Endothelial cell (in vitro differentiated cells): ENCODE measurements at regions not wholly inside any gene's neighbourhood (a gene's known extent, or its start where the extent isn't known, plus 50 kb on each side); places are given as distances from the start of the nearest gene placed in this dataset.
"Not testable (repeated sequence)": the region's sequence is repeated elsewhere in the genome, so short reads cannot be mapped to it uniquely, and the experiment has no call there.

ENCODE experiments used
- DNase-seq: peaks from one replicate; pipeline ENCODE4 v3.0.0; 2021; ENCODE audit warnings: low spot score
- H3K27ac Mint-ChIP-seq: one replicate; pipeline ENCODE4 v1.8.0; 2021; ENCODE audit warnings: mixed read lengths, inconsistent platforms; ENCODE audit not compliant: unreplicated experiment
- H3K27me3 Mint-ChIP-seq: one replicate; pipeline ENCODE4 v1.8.0; 2021; ENCODE audit warnings: mild to moderate bottlenecking, moderate library complexity, mixed read lengths, inconsistent platforms; ENCODE audit not compliant: unreplicated experiment
- H3K36me3 Mint-ChIP-seq: one replicate; pipeline ENCODE4 v1.8.0; 2021; ENCODE audit warnings: mild to moderate bottlenecking, low read depth, mixed read lengths, inconsistent platforms; ENCODE audit not compliant: unreplicated experiment
- H3K4me1 Mint-ChIP-seq: one replicate; pipeline ENCODE4 v1.8.0; 2021; ENCODE audit warnings: mild to moderate bottlenecking, mixed read lengths, inconsistent platforms; ENCODE audit not compliant: unreplicated experiment
- H3K4me3 Mint-ChIP-seq: one replicate; pipeline ENCODE4 v1.8.0; 2021; ENCODE audit warnings: mild to moderate bottlenecking, mixed read lengths, inconsistent platforms; ENCODE audit not compliant: unreplicated experiment
- H3K9me3 Mint-ChIP-seq: one replicate; pipeline ENCODE4 v1.8.0; 2021; ENCODE audit warnings: mixed read lengths, inconsistent platforms; ENCODE audit not compliant: unreplicated experiment
- CTCF ChIP-seq: fragments of 200-600 bp; sonication (generic); IDR thresholded peaks from one replicate; pipeline ENCODE4 v1.5.0; 2021; ENCODE audit warnings: antibody characterized with exemption; ENCODE audit not compliant: unreplicated experiment

- TF ChIP-seq CTCF: no peak
- Mint-ChIP-seq H3K36me3 (no peaks in the 10 kb centered on the region), H3K27me3 (peaks cover 3% of the 10 kb centered on the region), H3K9me3 (no peaks in the 10 kb centered on the region), H3K27ac (no peak overlapping the region), H3K4me1 (peaks cover 4% of the 10 kb centered on the region), H3K4me3 (no peak overlapping the region)
- DNase-seq: no peak
These were observed 128.4 kb upstream of the GOT2 start for GRCh38 chr16:58862334-58863021.

GRCh38 chr16:58859958-58860669 is 126.0 kb upstream of the GOT2 start:
- no peak for DNase-seq
- Mint-ChIP-seq H3K4me1 (peaks cover 4% of the 10 kb centered on the region), H3K4me3 (no peak overlapping the region), H3K36me3 (no peaks in the 10 kb centered on the region), H3K9me3 (no peaks in the 10 kb centered on the region), H3K27ac (no peak overlapping the region), H3K27me3 (peaks cover 3% of the 10 kb centered on the region)
- TF ChIP-seq CTCF: no peak

GRCh38 chr16:58858577-58858976 is 124.5 kb upstream of the GOT2 start:
- H3K27me3 Mint-ChIP-seq, H3K4me1 Mint-ChIP-seq, H3K27ac Mint-ChIP-seq, H3K4me3 Mint-ChIP-seq, DNase-seq, H3K9me3 Mint-ChIP-seq, H3K36me3 Mint-ChIP-seq: not testable (repeated sequence)

GRCh38 chr16:58855291-58855863 is 121.3 kb upstream of the GOT2 start:
- H3K4me3 Mint-ChIP-seq: no peak overlapping the region
- H3K9me3 Mint-ChIP-seq: no peaks in the 10 kb centered on the region
- no peaks in the 10 kb centered on the region for H3K36me3 Mint-ChIP-seq
- peaks cover 5% of the 10 kb centered on the region for H3K27me3 Mint-ChIP-seq
- no peak for DNase-seq
- peaks cover 10% of the 10 kb centered on the region for H3K4me1 Mint-ChIP-seq
- H3K27ac Mint-ChIP-seq: no peak overlapping the region
- no peak for TF ChIP-seq CTCF

GRCh38 chr16:58853854-58854791 is 120.0 kb upstream of the GOT2 start:
- H3K27me3 Mint-ChIP-seq: peaks cover 5% of the 10 kb centered on the region
- no peak for TF ChIP-seq CTCF
- H3K4me3 Mint-ChIP-seq: no peak overlapping the region
- H3K27ac Mint-ChIP-seq: no peak overlapping the region
- no peaks in the 10 kb centered on the region for H3K36me3 Mint-ChIP-seq
- DNase-seq: no peak
- peaks cover 10% of the 10 kb centered on the region for H3K4me1 Mint-ChIP-seq
- H3K9me3 Mint-ChIP-seq: no peaks in the 10 kb centered on the region
